PC-9 (cell line): ENCODE measurements at regions not wholly inside any gene's neighbourhood (a gene's known extent, or its start where the extent isn't known, plus 50 kb on each side); places are given as distances from the start of the nearest gene placed in this dataset.

Experiments used
- EZH2 ChIP-seq: fragments of 200-600 bp; sonication (generic); IDR thresholded peaks from 2 replicates; pipeline ENCODE4 v1.8.0; 2017; ENCODE audit warnings: antibody characterized with exemption, low read depth
- TF ChIP-seq, protein P1 (sequence below): fragments of 200-600 bp; sonication (generic); conservative IDR thresholded peaks from 2 replicates; pipeline ENCODE4 v1.6.1; 2017; ENCODE audit warnings: mixed run types, antibody characterized with exemption, mild to moderate bottlenecking, moderate library complexity

DNA sequence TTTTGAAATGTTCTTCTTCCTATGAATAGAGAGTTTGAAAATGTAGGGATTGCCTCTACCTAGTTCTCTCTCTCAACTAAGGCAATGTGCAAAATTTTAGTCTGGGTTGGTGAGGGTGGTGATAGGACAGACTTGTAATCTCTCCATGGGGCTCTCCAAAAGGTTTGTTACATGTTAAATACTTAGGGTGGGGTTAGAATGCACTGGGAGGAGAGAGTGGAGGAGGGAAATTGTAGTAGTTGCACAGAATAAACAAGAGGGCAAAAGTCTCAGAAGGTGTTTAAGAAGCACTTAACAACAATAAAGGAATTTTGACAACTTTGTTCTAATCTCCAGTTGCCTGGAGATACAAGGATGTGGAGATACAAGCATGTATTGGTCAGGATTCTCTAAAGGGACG lies 230.4 kb downstream of the NECTIN3 start:
- TF ChIP-seq, protein P1, sequence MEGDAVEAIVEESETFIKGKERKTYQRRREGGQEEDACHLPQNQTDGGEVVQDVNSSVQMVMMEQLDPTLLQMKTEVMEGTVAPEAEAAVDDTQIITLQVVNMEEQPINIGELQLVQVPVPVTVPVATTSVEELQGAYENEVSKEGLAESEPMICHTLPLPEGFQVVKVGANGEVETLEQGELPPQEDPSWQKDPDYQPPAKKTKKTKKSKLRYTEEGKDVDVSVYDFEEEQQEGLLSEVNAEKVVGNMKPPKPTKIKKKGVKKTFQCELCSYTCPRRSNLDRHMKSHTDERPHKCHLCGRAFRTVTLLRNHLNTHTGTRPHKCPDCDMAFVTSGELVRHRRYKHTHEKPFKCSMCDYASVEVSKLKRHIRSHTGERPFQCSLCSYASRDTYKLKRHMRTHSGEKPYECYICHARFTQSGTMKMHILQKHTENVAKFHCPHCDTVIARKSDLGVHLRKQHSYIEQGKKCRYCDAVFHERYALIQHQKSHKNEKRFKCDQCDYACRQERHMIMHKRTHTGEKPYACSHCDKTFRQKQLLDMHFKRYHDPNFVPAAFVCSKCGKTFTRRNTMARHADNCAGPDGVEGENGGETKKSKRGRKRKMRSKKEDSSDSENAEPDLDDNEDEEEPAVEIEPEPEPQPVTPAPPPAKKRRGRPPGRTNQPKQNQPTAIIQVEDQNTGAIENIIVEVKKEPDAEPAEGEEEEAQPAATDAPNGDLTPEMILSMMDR, result no peak
- TF ChIP-seq EZH2, result no peak
